Muscle layer of colon (tissue), 2 donors: ENCODE measurements at regions not wholly inside any gene's neighbourhood (a gene's known extent, or its start where the extent isn't known, plus 50 kb on each side); places are given as distances from the start of the nearest gene placed in this dataset.

Experiments
- H3K27ac ChIP-seq: one replicate; pipeline ENCODE4 v1.7.0; 2013; ENCODE audit warnings: low read depth, mild to moderate bottlenecking, low read length, moderate library complexity
- H3K27me3 ChIP-seq, 2 donors: one replicate each; pipeline ENCODE4 v1.7.0; 2013; ENCODE audit warnings: low read length in 2 of 2, mild to moderate bottlenecking in 2 of 2; ENCODE audit not compliant: insufficient read depth in 2 of 2, control insufficient read depth in 1 of 2
- H3K36me3 ChIP-seq: one replicate; pipeline ENCODE4 v1.7.0; 2013; ENCODE audit warnings: mild to moderate bottlenecking, low read length; ENCODE audit not compliant: insufficient read depth
- H3K4me1 ChIP-seq: one replicate; pipeline ENCODE4 v1.7.0; 2013; ENCODE audit warnings: mild to moderate bottlenecking, low read length; ENCODE audit not compliant: insufficient read depth
- H3K4me3 ChIP-seq, 2 donors: one replicate each; pipeline ENCODE4 v1.7.0; 2013; ENCODE audit warnings: low read length in 2 of 2, low read depth in 1 of 2, mild to moderate bottlenecking in 1 of 2, moderate library complexity in 1 of 2
- H3K9ac ChIP-seq: one replicate; pipeline ENCODE4 v1.7.0; 2013; ENCODE audit warnings: low read length
- H3K9me3 ChIP-seq: one replicate; pipeline ENCODE4 v1.7.0; 2013; ENCODE audit warnings: mild to moderate bottlenecking, low read length
- donor health status: abdominal sarcoma.
- donor health status: Adenocarcinoma of cecum.

DNA sequence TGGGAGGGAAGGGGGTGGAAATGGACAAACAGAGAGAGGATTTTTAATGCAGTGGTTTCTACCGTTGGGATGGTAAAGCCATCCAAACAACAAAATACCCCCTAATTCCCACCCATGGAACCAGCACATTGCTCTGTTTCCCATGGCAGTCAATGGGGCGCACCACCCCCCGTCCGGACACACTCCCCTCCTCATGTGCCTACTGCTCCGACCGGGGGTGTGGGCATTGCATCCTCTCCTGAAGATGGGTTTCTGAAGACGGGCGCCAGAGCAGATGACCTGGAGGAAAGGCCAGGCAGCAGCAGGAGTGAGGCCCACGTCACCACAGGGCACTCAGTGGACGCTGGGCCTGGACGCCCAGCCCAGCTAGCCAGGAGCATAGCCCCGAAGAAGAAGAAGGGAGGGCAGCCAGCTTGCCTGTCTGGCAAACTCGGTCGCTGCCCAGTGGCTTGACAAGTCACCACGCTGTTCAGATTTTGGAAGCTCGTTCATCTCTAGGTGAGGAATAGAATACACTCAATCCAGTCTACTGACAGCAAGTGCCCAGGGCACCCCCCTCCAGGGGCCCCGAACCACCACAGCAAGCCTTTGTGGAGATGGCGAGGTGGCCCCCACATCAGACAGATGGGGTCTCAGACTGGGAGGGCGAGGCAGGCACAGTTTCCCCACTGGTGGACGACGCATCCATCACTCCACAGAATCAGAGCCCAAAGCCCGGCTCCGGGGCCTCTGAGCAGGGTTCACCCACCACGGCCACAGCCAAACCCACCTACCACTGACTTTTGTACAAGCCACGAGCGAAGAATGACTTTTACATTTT is 296.2 kb upstream of the SALL3 start:
- Histone ChIP-seq H3K27ac (no peak overlapping the region), H3K27me3 (no peaks in the 10 kb centered on the region), H3K4me1 (no peaks in the 10 kb centered on the region), H3K4me3 (no peak overlapping the region), H3K9me3 (no peaks in the 10 kb centered on the region), H3K36me3 (no peaks in the 10 kb centered on the region), H3K9ac (no peak overlapping the region)

- Histone ChIP-seq H3K27me3 (no peaks in the 10 kb centered on the region), H3K27ac (no peak overlapping the region), H3K4me1 (no peaks in the 10 kb centered on the region), H3K9me3 (no peaks in the 10 kb centered on the region), H3K36me3 (no peaks in the 10 kb centered on the region), H3K9ac (no peak overlapping the region), H3K4me3 (no peak overlapping the region)
Observed at GRCh38 chr18:78685250-78685979, 294.2 kb upstream of the SALL3 start.

DNA sequence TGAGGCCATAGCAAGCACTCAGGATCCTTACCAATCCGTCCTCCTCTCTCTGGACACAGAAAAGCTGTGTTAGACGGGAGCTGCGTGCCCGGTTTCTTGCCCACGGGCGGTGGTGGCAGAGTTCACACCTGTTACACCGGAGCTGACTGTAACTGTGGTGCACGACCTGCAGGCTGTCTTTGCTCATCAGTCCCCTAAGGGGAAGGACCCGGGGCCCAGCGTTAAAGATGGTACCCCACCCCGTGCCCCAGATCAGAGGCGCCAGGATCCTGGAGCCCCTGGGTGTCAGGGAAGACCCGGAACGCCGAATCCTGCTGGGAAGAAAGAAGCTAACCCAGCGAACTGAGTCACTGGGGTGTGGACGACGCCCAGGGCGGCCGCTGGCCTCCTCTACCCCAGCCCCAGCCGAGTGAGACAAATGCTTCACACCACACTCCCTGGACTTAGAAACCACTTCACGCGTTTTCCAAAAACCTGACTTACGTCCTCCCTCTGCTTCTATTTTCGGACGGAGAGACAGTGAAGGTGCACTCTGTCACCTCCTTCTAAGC is 293.6 kb upstream of the SALL3 start:
- Histone ChIP-seq H3K27me3 (no peaks in the 10 kb centered on the region), H3K4me1 (no peaks in the 10 kb centered on the region), H3K4me3 (no peak overlapping the region), H3K9me3 (no peaks in the 10 kb centered on the region), H3K9ac (no peak overlapping the region), H3K36me3 (no peaks in the 10 kb centered on the region), H3K27ac (no peak overlapping the region)

DNA sequence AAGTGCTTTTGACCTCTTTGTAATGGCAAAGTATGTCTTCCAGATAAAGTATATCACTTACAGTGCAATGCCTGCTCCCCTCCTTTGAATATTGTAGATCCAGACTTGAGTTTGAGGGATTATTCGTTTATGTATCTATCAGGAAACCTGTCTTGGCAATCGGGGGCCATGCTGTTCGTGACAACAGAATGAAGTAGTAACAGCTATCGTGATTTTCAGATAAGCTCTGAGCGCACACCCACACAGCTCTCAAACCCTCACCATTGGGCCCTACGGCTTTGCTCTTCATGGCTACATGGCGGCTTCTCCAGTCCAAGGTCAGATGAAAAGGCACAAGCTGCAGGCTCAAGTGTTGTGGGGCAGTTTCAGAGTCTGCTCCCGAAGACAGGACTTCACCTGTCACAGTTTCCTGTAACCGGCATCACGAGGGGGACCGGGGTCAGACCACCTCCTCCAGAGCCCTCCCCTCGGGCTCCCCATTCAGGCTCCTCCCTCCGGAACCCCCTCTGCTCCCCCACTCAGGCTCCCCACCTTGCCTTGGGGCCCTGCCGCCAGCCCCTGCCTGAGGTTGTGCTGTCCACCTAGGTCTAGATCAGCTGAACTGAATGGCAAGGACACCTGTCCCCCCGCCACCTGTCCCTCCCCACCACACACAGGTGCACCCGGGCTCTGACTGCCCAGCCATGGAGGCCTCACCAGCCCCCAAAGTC is 292.5 kb upstream of the SALL3 start:
- no peaks in the 10 kb centered on the region for H3K27me3 ChIP-seq
- H3K36me3 ChIP-seq: no peaks in the 10 kb centered on the region
- no peaks in the 10 kb centered on the region for H3K9me3 ChIP-seq
- no peak overlapping the region for H3K27ac ChIP-seq
- no peak overlapping the region for H3K4me3 ChIP-seq
- no peaks in the 10 kb centered on the region for H3K4me1 ChIP-seq
- H3K9ac ChIP-seq: no peak overlapping the region

GRCh38 chr18:78687736-78688135 is 291.9 kb upstream of the SALL3 start:
- H3K27ac ChIP-seq: no peak overlapping the region
- no peaks in the 10 kb centered on the region for H3K9me3 ChIP-seq

GRCh38 chr18:78688249-78688648 is 291.4 kb upstream of the SALL3 start:
- H3K4me3 ChIP-seq: no peak overlapping the region
- H3K36me3 ChIP-seq: no peaks in the 10 kb centered on the region
- H3K9ac ChIP-seq: no peak overlapping the region
- H3K27ac ChIP-seq: no peak overlapping the region
- H3K4me1 ChIP-seq: no peaks in the 10 kb centered on the region
- no peaks in the 10 kb centered on the region for H3K9me3 ChIP-seq
- no peaks in the 10 kb centered on the region for H3K27me3 ChIP-seq

More at GRCh38 chr18:78687736-78688135, 291.9 kb upstream of the SALL3 start:
- H3K4me3 ChIP-seq: no peak overlapping the region
- no peak overlapping the region for H3K9ac ChIP-seq
- no peaks in the 10 kb centered on the region for H3K27me3 ChIP-seq
- H3K36me3 ChIP-seq: no peaks in the 10 kb centered on the region
- H3K4me1 ChIP-seq: no peaks in the 10 kb centered on the region

DNA sequence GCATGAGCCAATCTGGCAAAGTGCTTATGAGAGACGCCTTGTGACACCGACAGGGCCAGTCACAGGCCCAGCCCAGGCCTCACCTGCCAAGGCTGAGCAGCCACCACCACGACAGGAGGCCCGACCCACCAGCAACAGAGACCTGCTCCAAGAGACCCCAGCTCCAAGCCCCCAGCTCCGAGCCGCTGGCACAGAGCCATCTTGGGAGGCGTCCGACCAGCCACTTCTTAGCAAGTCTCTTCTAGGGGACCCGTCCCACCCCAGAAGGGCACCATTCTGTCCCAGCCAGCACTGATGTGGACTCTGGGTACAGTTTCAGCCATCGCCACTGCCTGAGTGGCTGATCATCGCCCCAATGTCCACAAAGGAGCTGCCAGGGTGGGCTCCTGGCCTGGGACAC is 290.7 kb upstream of the SALL3 start:
- Histone ChIP-seq H3K27ac (no peak overlapping the region), H3K4me3 (no peak overlapping the region), H3K27me3 (no peaks in the 10 kb centered on the region), H3K9me3 (no peaks in the 10 kb centered on the region), H3K4me1 (no peaks in the 10 kb centered on the region), H3K9ac (no peak overlapping the region), H3K36me3 (no peaks in the 10 kb centered on the region)

DNA sequence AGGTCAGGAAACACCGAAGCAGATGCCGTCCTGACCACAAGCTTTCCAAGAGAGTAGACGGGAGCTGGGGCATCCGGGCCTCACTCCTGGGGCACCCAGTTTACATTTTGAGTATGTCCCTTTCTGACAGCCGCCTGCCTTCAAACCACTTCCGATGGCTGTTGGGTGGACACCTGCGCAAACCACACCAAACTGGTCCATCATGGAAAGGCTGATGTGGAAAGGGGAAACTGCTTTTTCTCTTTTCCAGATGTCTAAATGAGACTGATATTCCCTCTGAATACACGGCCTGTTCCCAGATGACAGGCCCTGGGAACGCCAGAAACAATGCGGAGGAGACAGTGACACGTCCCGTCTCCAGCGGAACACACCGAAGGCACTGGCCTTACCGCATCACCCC is 290.0 kb upstream of the SALL3 start:
- Histone ChIP-seq H3K4me1 (no peaks in the 10 kb centered on the region), H3K9ac (no peak overlapping the region), H3K36me3 (no peaks in the 10 kb centered on the region), H3K27me3 (no peaks in the 10 kb centered on the region), H3K4me3 (no peak overlapping the region), H3K9me3 (no peaks in the 10 kb centered on the region), H3K27ac (no peak overlapping the region)

GRCh38 chr18:78692105-78692504 is 287.5 kb upstream of the SALL3 start:
- no peaks in the 10 kb centered on the region for H3K27me3 ChIP-seq
- no peak overlapping the region for H3K27ac ChIP-seq
- H3K9ac ChIP-seq: no peak overlapping the region
- H3K36me3 ChIP-seq: no peaks in the 10 kb centered on the region
- H3K4me3 ChIP-seq: no peak overlapping the region
- no peaks in the 10 kb centered on the region for H3K9me3 ChIP-seq
- no peaks in the 10 kb centered on the region for H3K4me1 ChIP-seq

DNA sequence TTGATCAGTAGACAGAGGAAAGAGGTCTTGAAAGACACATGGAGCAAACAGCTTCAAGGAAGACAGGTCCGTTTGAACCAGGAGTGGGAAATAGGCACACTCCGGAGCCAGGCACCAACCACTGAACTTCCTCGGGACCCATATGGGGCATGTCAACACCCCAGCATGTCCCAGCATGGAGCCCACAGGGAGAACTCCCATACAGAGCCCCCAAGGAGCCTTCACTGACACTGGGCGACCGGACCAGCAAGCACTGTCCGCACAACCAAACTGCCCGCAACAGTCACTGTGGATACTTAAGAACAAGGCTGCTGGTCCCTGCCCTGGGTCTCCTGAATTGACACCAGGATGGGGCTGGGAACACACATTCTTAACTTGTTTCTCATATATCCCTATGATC is 286.2 kb upstream of the SALL3 start:
- H3K27me3 ChIP-seq: no peaks in the 10 kb centered on the region
- no peaks in the 10 kb centered on the region for H3K9me3 ChIP-seq

GRCh38 chr18:78696698-78697435 is 282.8 kb upstream of the SALL3 start:
- H3K27ac ChIP-seq: no peak overlapping the region
- no peaks in the 10 kb centered on the region for H3K27me3 ChIP-seq
- H3K36me3 ChIP-seq: no peaks in the 10 kb centered on the region
- no peaks in the 10 kb centered on the region for H3K4me1 ChIP-seq
- no peak overlapping the region for H3K4me3 ChIP-seq
- H3K9ac ChIP-seq: no peak overlapping the region
- H3K9me3 ChIP-seq: no peaks in the 10 kb centered on the region

More for the DNA sequence above, 286.2 kb upstream of the SALL3 start:
- Histone ChIP-seq H3K4me3 (no peak overlapping the region), H3K36me3 (no peaks in the 10 kb centered on the region), H3K27ac (no peak overlapping the region), H3K4me1 (no peaks in the 10 kb centered on the region), H3K9ac (no peak overlapping the region)
